DOHH2 (cell line): ENCODE measurements at regions not wholly inside any gene's neighbourhood (a gene's known extent, or its start where the extent isn't known, plus 50 kb on each side); places are given as distances from the start of the nearest gene placed in this dataset.

ENCODE experiments used
- CTCF ChIP-seq: fragments of 200-600 bp; sonication (generic); IDR thresholded peaks from one replicate; pipeline ENCODE4 v1.5.1; 2014; ENCODE audit warnings: antibody characterized with exemption, mild to moderate bottlenecking, low read depth, low read length; ENCODE audit not compliant: poor library complexity, severe bottlenecking
- EZH2phosphoT487 ChIP-seq: fragments of 200-600 bp; sonication (generic); IDR thresholded peaks from 2 replicates; pipeline ENCODE4 v1.6.1; 2017; ENCODE audit warnings: borderline replicate concordance, mild to moderate bottlenecking, antibody characterized with exemption, low read length, moderate library complexity, mixed read lengths

DNA sequence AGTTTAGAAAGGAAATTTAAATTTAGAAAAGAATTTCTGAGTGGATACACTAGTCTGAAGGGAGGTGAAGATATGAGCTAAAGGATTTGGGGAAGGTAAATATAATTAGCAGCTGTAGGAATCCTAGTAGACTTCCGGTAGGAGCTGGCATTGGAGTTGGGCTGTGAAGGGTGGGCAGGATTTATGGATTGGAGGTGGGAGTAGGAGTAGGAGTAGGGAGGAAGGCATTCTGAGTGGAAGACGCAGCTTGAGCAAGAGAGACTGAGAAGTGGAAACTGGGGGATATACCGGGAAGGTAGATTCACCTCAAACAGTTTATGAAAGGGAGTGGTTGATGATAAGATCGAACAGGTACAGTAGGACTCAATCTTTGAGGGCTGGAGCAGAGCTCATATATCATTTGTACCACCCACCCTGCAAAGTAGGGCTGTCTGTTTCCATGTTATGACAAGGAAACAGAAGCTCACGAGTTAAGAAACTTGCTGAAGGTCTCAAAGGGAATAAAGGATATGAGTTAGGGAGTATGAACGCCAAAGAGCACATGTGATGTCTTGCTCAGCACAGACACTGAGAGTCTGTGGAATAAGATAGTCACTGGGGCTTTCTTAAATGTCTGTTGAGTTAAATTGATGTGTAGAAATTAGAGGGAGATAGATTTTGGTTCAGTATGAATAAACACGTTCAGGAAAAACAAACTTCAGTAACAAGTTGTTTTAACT lies 81.6 kb downstream of the RPS24 start:
- TF ChIP-seq CTCF (no peak), EZH2phosphoT487 (no peak)
